ENCODE measurements at regions not wholly inside any gene's neighbourhood (a gene's known extent, or its start where the extent isn't known, plus 50 kb on each side); places are given as distances from the start of the nearest gene placed in this dataset.

DNA sequence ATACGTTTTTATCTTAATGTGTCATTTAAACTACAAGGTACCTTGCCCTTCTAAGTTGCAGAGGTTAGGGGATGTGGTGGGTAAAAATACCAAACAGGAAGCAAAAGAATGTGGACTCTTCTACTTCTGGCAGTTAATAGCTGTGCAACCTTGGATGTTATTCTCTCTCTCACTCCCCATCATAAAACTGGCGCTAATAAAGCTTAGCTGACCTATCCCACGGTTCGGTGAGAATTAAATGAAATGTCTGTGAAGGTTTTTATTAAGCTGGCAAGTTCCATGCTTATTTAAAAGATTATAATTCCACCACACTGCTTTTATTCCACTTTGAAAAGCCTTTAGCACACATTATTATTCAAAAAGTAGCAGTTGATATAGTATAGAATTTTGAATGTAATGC lies 127.8 kb upstream of the SLC22A23 start:
- no peak for TF ChIP-seq CTCF (IDR thresholded peaks at IDR 0.05 in 8 of 11, conservative IDR thresholded peaks at IDR 0.05 in 3 of 11)
- no peak for TF ChIP-seq POLR2AphosphoS5 (IDR thresholded peaks at IDR 0.05)
- no peak for TF ChIP-seq POLR2A (IDR thresholded peaks at IDR 0.05)

Data from spleen (tissue), 7 donors.